ENCODE measurements at regions not wholly inside any gene's neighbourhood (a gene's known extent, or its start where the extent isn't known, plus 50 kb on each side); places are given as distances from the start of the nearest gene placed in this dataset.
"Not testable (repeated sequence)": the region's sequence is repeated elsewhere in the genome, so short reads cannot be mapped to it uniquely, and the experiment has no call there.

DNA sequence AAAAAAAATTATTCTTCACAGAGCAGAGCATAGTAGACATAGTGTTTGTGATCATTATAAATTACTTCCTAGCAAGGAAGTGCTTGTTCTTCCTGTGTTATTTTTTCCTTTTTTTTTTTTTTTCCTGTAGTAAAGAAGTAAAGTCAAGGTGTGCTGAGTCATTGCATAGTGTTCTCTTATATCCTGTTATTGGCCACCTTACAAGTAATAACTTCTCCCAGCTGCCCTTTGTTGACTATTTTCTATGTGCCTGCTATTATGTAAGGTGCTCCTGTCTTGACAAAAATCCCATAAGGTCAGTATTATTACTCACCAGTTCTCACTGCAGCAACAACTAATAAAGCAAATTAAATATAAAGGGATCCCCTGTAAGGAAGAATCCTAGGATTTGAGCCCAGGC lies 195.3 kb downstream of the GJA1 start:
- Histone ChIP-seq H3K36me3 (ENCODE audit: control insufficient read depth in 2 of 2, insufficient read depth in 1 of 2, low read length in 2 of 2) (no peaks in the 10 kb centered on the region), H3K4me1 (ENCODE audit: control insufficient read depth, insufficient read depth, low read length) (no peaks in the 10 kb centered on the region), H3K4me3 (ENCODE audit: low read depth, low read length) (no peak overlapping the region), H3K9me3 (ENCODE audit: control insufficient read depth, insufficient read depth, low read depth, low read length) (no peaks in the 10 kb centered on the region), H3K27ac (ENCODE audit: extremely low read depth, low read depth, low read length) (no peak overlapping the region)
- CTCF ChIA-PET = no interaction called here
- TF ChIP-seq ZNF155 (tag by site-specific recombination; IDR thresholded peaks at IDR 0.05) (no peak), ZNF292 (tag by site-specific recombination; IDR thresholded peaks at IDR 0.05; ENCODE audit: borderline replicate concordance, low read depth) (no peak), SP3 (tag by site-specific recombination; IDR thresholded peaks at IDR 0.05) (no peak)
- TF ChIP-seq, protein P1, sequence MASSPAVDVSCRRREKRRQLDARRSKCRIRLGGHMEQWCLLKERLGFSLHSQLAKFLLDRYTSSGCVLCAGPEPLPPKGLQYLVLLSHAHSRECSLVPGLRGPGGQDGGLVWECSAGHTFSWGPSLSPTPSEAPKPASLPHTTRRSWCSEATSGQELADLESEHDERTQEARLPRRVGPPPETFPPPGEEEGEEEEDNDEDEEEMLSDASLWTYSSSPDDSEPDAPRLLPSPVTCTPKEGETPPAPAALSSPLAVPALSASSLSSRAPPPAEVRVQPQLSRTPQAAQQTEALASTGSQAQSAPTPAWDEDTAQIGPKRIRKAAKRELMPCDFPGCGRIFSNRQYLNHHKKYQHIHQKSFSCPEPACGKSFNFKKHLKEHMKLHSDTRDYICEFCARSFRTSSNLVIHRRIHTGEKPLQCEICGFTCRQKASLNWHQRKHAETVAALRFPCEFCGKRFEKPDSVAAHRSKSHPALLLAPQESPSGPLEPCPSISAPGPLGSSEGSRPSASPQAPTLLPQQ (tag by site-specific recombination; IDR thresholded peaks at IDR 0.05) = no peak
- TF ChIP-seq, protein P2, sequence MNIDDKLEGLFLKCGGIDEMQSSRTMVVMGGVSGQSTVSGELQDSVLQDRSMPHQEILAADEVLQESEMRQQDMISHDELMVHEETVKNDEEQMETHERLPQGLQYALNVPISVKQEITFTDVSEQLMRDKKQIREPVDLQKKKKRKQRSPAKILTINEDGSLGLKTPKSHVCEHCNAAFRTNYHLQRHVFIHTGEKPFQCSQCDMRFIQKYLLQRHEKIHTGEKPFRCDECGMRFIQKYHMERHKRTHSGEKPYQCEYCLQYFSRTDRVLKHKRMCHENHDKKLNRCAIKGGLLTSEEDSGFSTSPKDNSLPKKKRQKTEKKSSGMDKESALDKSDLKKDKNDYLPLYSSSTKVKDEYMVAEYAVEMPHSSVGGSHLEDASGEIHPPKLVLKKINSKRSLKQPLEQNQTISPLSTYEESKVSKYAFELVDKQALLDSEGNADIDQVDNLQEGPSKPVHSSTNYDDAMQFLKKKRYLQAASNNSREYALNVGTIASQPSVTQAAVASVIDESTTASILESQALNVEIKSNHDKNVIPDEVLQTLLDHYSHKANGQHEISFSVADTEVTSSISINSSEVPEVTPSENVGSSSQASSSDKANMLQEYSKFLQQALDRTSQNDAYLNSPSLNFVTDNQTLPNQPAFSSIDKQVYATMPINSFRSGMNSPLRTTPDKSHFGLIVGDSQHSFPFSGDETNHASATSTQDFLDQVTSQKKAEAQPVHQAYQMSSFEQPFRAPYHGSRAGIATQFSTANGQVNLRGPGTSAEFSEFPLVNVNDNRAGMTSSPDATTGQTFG (tag by site-specific recombination; IDR thresholded peaks at IDR 0.05; ENCODE audit: borderline replicate concordance) = no peak
- POLR2A ChIA-PET = no interaction called here

DNA sequence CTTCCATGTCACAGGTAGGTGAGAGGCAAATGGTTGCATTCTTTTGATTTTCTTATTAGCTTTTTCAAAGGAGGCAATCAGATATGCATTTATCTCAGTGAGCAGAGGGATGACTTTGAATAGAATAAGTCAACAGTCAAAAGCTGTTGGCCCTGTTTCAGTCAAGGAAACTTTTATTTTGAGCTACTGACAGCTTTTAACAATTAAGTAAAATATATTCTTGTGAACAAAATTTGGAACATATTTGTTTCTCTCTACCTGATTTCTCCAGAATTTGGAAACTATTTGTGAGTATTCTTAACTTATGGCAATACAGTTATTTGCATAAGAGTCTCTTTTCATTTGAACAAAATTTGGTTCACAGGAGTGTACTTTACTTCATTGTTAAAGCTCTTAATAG lies 196.3 kb downstream of the GJA1 start:
- CTCF ChIA-PET = interaction anchor here (0.6 to 0.8 kb wide), 3 partner anchors 56 to 201 kb away, joined by 3 to 4 read pairs (median 4); no protein-coding TSS in a partner anchor
- POLR2A ChIA-PET = not testable (repeated sequence)

DNA sequence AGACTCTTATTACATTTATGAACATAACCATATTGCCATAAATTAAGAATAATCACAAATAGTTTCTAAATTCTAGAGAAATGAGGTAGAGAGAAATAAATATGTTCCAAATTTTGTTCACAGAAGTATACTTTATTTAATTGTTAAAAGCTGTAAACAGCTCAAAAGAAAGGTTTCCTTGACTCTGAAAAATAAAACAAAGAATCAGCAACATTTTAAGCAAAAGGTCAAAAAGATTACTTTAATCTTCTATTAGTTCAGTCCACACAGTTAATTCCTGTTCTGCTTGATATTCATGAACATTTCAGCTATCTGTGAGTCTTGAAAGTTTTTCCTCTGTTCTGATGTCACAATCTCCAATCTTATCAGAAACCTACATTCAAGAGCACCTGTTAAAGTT lies 197.9 kb downstream of the GJA1 start:
- ChIA-PET CTCF (no interaction called here), POLR2A (no interaction called here)
- Histone ChIP-seq H3K9me3 (ENCODE audit: control insufficient read depth, insufficient read depth, low read depth, low read length) (no peaks in the 10 kb centered on the region), H3K4me1 (ENCODE audit: control insufficient read depth, insufficient read depth, low read length) (no peaks in the 10 kb centered on the region), H3K27ac (ENCODE audit: extremely low read depth, low read depth, low read length) (no peak overlapping the region), H3K36me3 (ENCODE audit: control insufficient read depth in 2 of 2, insufficient read depth in 1 of 2, low read length in 2 of 2) (no peaks in the 10 kb centered on the region), H3K4me3 (ENCODE audit: low read depth, low read length) (no peak overlapping the region)
- peak; percentile 98 for TF ChIP-seq SETDB1 (IDR thresholded peaks at IDR 0.05; ENCODE audit: insufficient read length, low read length)
- no peak for TF ChIP-seq ZNF175 (tag by site-specific recombination; IDR thresholded peaks at IDR 0.05)

More for the DNA sequence above, 196.3 kb downstream of the GJA1 start:
- TF ChIP-seq SETDB1 (IDR thresholded peaks at IDR 0.05; ENCODE audit: insufficient read length, low read length) = peak; percentile 96
- TF ChIP-seq, protein P3, sequence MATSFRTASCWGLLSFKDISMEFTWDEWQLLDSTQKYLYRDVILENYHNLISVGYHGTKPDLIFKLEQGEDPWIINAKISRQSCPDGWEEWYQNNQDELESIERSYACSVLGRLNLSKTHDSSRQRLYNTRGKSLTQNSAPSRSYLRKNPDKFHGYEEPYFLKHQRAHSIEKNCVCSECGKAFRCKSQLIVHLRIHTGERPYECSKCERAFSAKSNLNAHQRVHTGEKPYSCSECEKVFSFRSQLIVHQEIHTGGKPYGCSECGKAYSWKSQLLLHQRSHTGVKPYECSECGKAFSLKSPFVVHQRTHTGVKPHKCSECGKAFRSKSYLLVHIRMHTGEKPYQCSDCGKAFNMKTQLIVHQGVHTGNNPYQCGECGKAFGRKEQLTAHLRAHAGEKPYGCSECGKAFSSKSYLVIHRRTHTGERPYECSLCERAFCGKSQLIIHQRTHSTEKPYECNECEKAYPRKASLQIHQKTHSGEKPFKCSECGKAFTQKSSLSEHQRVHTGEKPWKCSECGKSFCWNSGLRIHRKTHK (tag by site-specific recombination; IDR thresholded peaks at IDR 0.05) = 0 out of 2 replicates have a peak, but pooled peaks have one; percentile 17
- not testable (repeated sequence) for H3K9me3 ChIP-seq (ENCODE audit: control insufficient read depth, insufficient read depth, low read depth, low read length); H3K4me3 ChIP-seq (ENCODE audit: low read depth, low read length); H3K36me3 ChIP-seq (ENCODE audit: control insufficient read depth in 2 of 2, insufficient read depth in 1 of 2, low read length in 2 of 2); H3K4me1 ChIP-seq (ENCODE audit: control insufficient read depth, insufficient read depth, low read length); H3K27ac ChIP-seq (ENCODE audit: extremely low read depth, low read depth, low read length)

DNA sequence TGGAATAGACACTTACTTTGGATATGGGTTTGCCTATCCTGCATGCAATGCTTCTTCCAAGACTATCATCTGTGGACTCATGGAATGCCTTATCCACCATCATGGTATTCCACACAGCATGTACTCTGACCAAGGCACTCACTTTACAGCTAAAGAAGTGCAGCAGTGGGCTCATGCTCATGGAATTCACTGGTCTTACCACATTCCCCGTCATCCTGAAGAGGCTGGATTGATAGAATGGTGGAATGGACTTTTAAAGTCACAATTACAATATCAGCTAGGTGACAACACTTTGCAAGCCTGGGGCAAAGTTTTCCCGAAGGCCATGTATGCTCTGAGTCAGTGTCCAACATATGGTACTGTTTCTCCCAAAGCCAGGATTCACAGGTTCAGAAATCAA lies 199.1 kb downstream of the GJA1 start:
- CTCF ChIA-PET = interaction anchor here (0.9 kb wide), 1 partner anchor 204 kb away, joined by 3 read pairs; no protein-coding TSS in a partner anchor
- H3K9me3 ChIP-seq (ENCODE audit: control insufficient read depth, insufficient read depth, low read depth, low read length); POLR2A ChIA-PET: not testable (repeated sequence)

DNA sequence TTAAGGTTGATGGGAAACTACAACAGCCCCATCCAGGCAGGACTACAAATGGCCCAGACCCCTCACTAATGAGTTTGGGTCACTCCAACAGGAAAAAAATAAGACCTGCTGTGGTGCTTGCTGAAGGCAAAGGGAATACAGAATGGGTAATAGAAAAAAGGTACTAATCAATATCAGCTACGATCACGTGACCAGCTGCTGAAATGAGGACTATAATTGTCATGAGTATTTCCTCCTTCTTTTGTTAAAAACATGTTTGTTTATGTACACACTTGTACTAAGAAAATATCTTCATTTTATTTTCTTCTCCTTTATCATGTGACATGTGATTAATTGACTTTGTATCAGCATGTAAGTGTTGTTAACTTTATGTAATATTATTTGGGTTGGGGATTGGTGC lies 199.9 kb downstream of the GJA1 start:
- TF ChIP-seq EGR2 (tag by site-specific recombination; IDR thresholded peaks at IDR 0.05; ENCODE audit: low read depth) (no peak), ZNF311 (tag by site-specific recombination; IDR thresholded peaks at IDR 0.05; ENCODE audit: borderline replicate concordance) (no peak)
- Histone ChIP-seq H3K36me3 (ENCODE audit: control insufficient read depth in 2 of 2, insufficient read depth in 1 of 2, low read length in 2 of 2) (no peaks in the 10 kb centered on the region), H3K9me3 (ENCODE audit: control insufficient read depth, insufficient read depth, low read depth, low read length) (no peaks in the 10 kb centered on the region), H3K4me3 (ENCODE audit: low read depth, low read length) (no peak overlapping the region), H3K27ac (ENCODE audit: extremely low read depth, low read depth, low read length) (no peak overlapping the region), H3K4me1 (ENCODE audit: control insufficient read depth, insufficient read depth, low read length) (no peaks in the 10 kb centered on the region)
- ChIA-PET CTCF (no interaction called here), POLR2A (no interaction called here)

More for the DNA sequence above, 199.1 kb downstream of the GJA1 start:
- H3K36me3 ChIP-seq (ENCODE audit: control insufficient read depth in 2 of 2, insufficient read depth in 1 of 2, low read length in 2 of 2); H3K4me1 ChIP-seq (ENCODE audit: control insufficient read depth, insufficient read depth, low read length); H3K27ac ChIP-seq (ENCODE audit: extremely low read depth, low read depth, low read length); H3K4me3 ChIP-seq (ENCODE audit: low read depth, low read length): not testable (repeated sequence)
